ENCODE measurements at regions not wholly inside any gene's neighbourhood (a gene's known extent, or its start where the extent isn't known, plus 50 kb on each side); places are given as distances from the start of the nearest gene placed in this dataset.

GRCh38 chr12:31224768-31225448 lies 101.0 kb downstream of the SINHCAF start:
- H3K79me2 ChIP-seq (ENCODE audit: low read depth) = no peaks in the 10 kb centered on the region
- no peaks in the 10 kb centered on the region for H3K36me3 ChIP-seq (ENCODE audit: low read depth)
- H3K27me3 ChIP-seq (ENCODE audit: insufficient read depth, low read depth) = no peaks in the 10 kb centered on the region; the same call in 1 of the 2 replicates
- TF ChIP-seq EZH2 (IDR thresholded peaks at IDR 0.05; ENCODE audit: low read depth) (no peak), CTCF (conservative IDR thresholded peaks at IDR 0.05) (no peak)
- no TSS peak for BruUV-seq (replicated peaks)
- DNase-seq = no peak
- no peaks in the 10 kb centered on the region for H3K9me2 ChIP-seq (ENCODE audit: insufficient read depth)
- no peaks in the 10 kb centered on the region for H3K9me3 ChIP-seq (ENCODE audit: insufficient read depth, low read depth)
- no peak overlapping the region for H3K27ac ChIP-seq
- no peaks in the 10 kb centered on the region for H3F3A ChIP-seq (ENCODE audit: insufficient read depth, low read depth)
- no peaks in the 10 kb centered on the region for H3K4me1 ChIP-seq (replicated peaks; ENCODE audit: insufficient read depth)
- H4K20me1 ChIP-seq (ENCODE audit: insufficient read depth) = no peaks in the 10 kb centered on the region
- ChIA-PET POLR2A (ENCODE audit: unreplicated experiment) (no interaction called here), CTCF (no interaction called here)
- intact Hi-C loops (cut with micrococcal nuclease; ENCODE audit: unreplicated experiment) = no loop called here
- H3K4me3 ChIP-seq = no peak overlapping the region
- H2AFZ ChIP-seq = no peak overlapping the region
- no peak overlapping the region for H3K4me2 ChIP-seq

GRCh38 chr12:31225656-31226535 lies 100.1 kb downstream of the SINHCAF start:
- Histone ChIP-seq H3K4me1 (replicated peaks; ENCODE audit: insufficient read depth) (no peaks in the 10 kb centered on the region), H3K79me2 (ENCODE audit: low read depth) (no peaks in the 10 kb centered on the region), H3K27me3 (ENCODE audit: insufficient read depth, low read depth) (no peaks in the 10 kb centered on the region), H2AFZ (no peak overlapping the region), H3K4me3 (no peak overlapping the region), H3F3A (ENCODE audit: insufficient read depth, low read depth) (no peaks in the 10 kb centered on the region), H4K20me1 (ENCODE audit: insufficient read depth) (no peaks in the 10 kb centered on the region), H3K9me2 (ENCODE audit: insufficient read depth) (no peaks in the 10 kb centered on the region), H3K27ac (no peak overlapping the region), H3K4me2 (no peak overlapping the region), H3K36me3 (ENCODE audit: low read depth) (no peaks in the 10 kb centered on the region), H3K9me3 (ENCODE audit: insufficient read depth, low read depth) (no peaks in the 10 kb centered on the region)
- BruUV-seq (replicated peaks) = no TSS peak
- ChIA-PET POLR2A (ENCODE audit: unreplicated experiment) (interaction anchor here (0.5 kb wide), 1 partner anchor 1585 kb away, joined by 5 read pairs; no protein-coding TSS in a partner anchor), CTCF (no interaction called here)
- TF ChIP-seq CTCF (conservative IDR thresholded peaks at IDR 0.05) (no peak), EZH2 (IDR thresholded peaks at IDR 0.05; ENCODE audit: low read depth) (no peak)
- intact Hi-C loops (cut with micrococcal nuclease; ENCODE audit: unreplicated experiment) = no loop called here
- DNase-seq = no peak

- DNase-seq = no peak
- Histone ChIP-seq H3K4me2 (no peak overlapping the region), H2AFZ (no peak overlapping the region), H3K27ac (no peak overlapping the region), H3K27me3 (ENCODE audit: insufficient read depth, low read depth) (no peaks in the 10 kb centered on the region), H3K79me2 (ENCODE audit: low read depth) (no peaks in the 10 kb centered on the region), H3F3A (ENCODE audit: insufficient read depth, low read depth) (no peaks in the 10 kb centered on the region), H4K20me1 (ENCODE audit: insufficient read depth) (no peaks in the 10 kb centered on the region), H3K4me1 (replicated peaks; ENCODE audit: insufficient read depth) (no peaks in the 10 kb centered on the region), H3K9me2 (ENCODE audit: insufficient read depth) (no peaks in the 10 kb centered on the region), H3K36me3 (ENCODE audit: low read depth) (no peaks in the 10 kb centered on the region), H3K9me3 (ENCODE audit: insufficient read depth, low read depth) (no peaks in the 10 kb centered on the region), H3K4me3 (no peak overlapping the region)
- intact Hi-C loops (cut with micrococcal nuclease; ENCODE audit: unreplicated experiment) = no loop called here
- ChIA-PET CTCF (interaction anchor here (0.6 kb wide), 2 partner anchors 438 to 1906 kb away, joined by 3 read pairs; no protein-coding TSS in a partner anchor), POLR2A (ENCODE audit: unreplicated experiment) (interaction anchor here (0.5 kb wide), 1 partner anchor 1586 kb away, joined by 5 read pairs; no protein-coding TSS in a partner anchor)
- no TSS peak for BruUV-seq (replicated peaks)
- TF ChIP-seq CTCF (conservative IDR thresholded peaks at IDR 0.05) (no peak), EZH2 (IDR thresholded peaks at IDR 0.05; ENCODE audit: low read depth) (no peak)
These were observed 99.3 kb downstream of the SINHCAF start for GRCh38 chr12:31226639-31227038.

All from PC-9 (cell line).